Panc1 (cell line): ENCODE measurements at regions not wholly inside any gene's neighbourhood (a gene's known extent, or its start where the extent isn't known, plus 50 kb on each side); places are given as distances from the start of the nearest gene placed in this dataset.

Experiments used
- ATAC-seq: fragments of 200-7000 bp; cut with Tn5 transposase; 2 replicates; pipeline ENCODE4 v1.9.1; 2020; ENCODE audit warnings: mild to moderate bottlenecking, moderate library complexity
- BruUV-seq: library from RNA; stranded (reverse); fragments of 400-500 nt; replicated peaks from 2 replicates; lab custom pipeline; 2021; lab: Mats Ljungman, UMichigan
- CTCF ChIA-PET: fragments of 300-600 bp; sonication (Branson Sonifier 250); formaldehyde crosslinking; loops from one replicate; lab custom pipeline; 2022; ENCODE audit warnings: antibody characterized with exemption; lab: Charles Lee
- POLR2A ChIA-PET: fragments of 300-600 bp; sonication (Branson Sonifier 250); formaldehyde crosslinking; loops from one replicate; lab custom pipeline; 2022; ENCODE audit warnings: antibody characterized with exemption; lab: Charles Lee
- DNase-seq: peaks from one replicate; pipeline ENCODE4 v3.0.0-alpha.2; 2010; ENCODE audit warnings: low read depth, low spot score
- H3K27ac ChIP-seq: 2 replicates; pipeline ENCODE4 v1.5.1; 2011; ENCODE audit warnings: mild to moderate bottlenecking, low read length, inconsistent platforms
- H3K27me3 ChIP-seq: fragments of 200-500 bp; sonication (Bioruptor generic); 2 replicates; pipeline ENCODE4 v1.6.0; 2014; ENCODE audit warnings: low read length, inconsistent platforms; ENCODE audit not compliant: control insufficient read depth, insufficient read depth
- H3K36me3 ChIP-seq: fragments of 200-500 bp; sonication (Bioruptor generic); 2 replicates; pipeline ENCODE4 v1.5.1; 2014; ENCODE audit warnings: inconsistent platforms, mild to moderate bottlenecking, low read length, moderate library complexity; ENCODE audit not compliant: control insufficient read depth, insufficient read depth
- H3K4me1 ChIP-seq: 2 replicates; pipeline ENCODE4 v1.5.1; 2011; ENCODE audit warnings: inconsistent platforms, mild to moderate bottlenecking, low read length, moderate library complexity; ENCODE audit not compliant: control insufficient read depth, insufficient read depth
- H3K4me3 ChIP-seq, 2 experiments: 2 replicates each; pipeline ENCODE4 v1.5.1; 2011 to 2012; ENCODE audit warnings: low read depth in 2 of 2, low read length in 2 of 2, mild to moderate bottlenecking in 2 of 2, inconsistent platforms in 1 of 2, moderate library complexity in 1 of 2
- H3K9me3 ChIP-seq: fragments of 200-500 bp; sonication (Bioruptor generic); 2 replicates; pipeline ENCODE4 v1.5.1; 2014; ENCODE audit warnings: low read depth, mild to moderate bottlenecking, inconsistent platforms, low read length, moderate library complexity; ENCODE audit not compliant: control insufficient read depth, insufficient read depth
- POLR2AphosphoS5 ChIP-seq: IDR thresholded peaks from 2 replicates; pipeline ENCODE4 v1.6.1; 2012; ENCODE audit warnings: mild to moderate bottlenecking, low read depth, low read length, moderate library complexity
- REST ChIP-seq, 2 experiments: IDR thresholded peaks; 2 replicates each; pipeline ENCODE4 v1.6.1; 2011 to 2012; ENCODE audit warnings: low read depth in 2 of 2, control low read depth in 1 of 2, low read length in 1 of 2, mild to moderate bottlenecking in 1 of 2, moderate library complexity in 1 of 2; ENCODE audit not compliant: insufficient read depth in 1 of 2
- SIN3A ChIP-seq: IDR thresholded peaks from 2 replicates; pipeline ENCODE4 v1.6.1; 2012; ENCODE audit warnings: low read depth, mild to moderate bottlenecking, low read length, moderate library complexity, borderline replicate concordance; ENCODE audit not compliant: insufficient read depth
- TCF7L2 ChIP-seq: IDR thresholded peaks from 2 replicates; pipeline ENCODE4 v1.6.1; 2011; ENCODE audit warnings: mild to moderate bottlenecking, low read depth, low read length, inconsistent platforms
- in situ Hi-C: cut with HindIII; loops from 2 replicates; pipeline ENCODE4 v1.10.0; 2016; ENCODE audit warnings: low sequenced_read_pairs, low pct_unique_long_range_greater_than_20kb
- intact Hi-C: fragments of 100-400 bp; cut with micrococcal nuclease; formaldehyde crosslinking; loops from one replicate; pipeline ENCODE4 v1.10.0; 2022; ENCODE audit not compliant: unreplicated experiment
- TF ChIP-seq, protein P1 (sequence below): fragments of 450-650 bp; IDR thresholded peaks from 2 replicates; pipeline ENCODE4 v1.5.1; 2017; ENCODE audit warnings: mild to moderate bottlenecking

DNA sequence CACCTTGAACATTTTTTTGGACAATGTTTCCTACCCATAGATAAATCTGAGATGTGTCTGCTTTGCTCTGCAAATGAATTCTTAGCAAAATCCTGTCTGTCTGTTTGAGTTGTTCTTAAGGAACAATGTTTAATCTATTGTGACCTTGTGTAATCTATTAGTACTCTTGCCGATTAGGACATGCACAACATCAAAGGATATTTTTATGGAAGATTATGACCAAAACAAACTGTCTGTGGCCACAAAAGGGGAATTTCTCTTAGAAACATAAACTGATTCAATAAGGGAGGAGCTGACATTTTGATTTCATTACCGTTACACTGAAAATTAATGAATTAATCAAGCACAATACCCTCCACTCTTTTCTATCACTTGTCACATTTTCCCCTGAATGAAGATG is 323.0 kb upstream of the PRR16 start:
- ATAC-seq (no peak), DNase-seq (no peak)
- in situ Hi-C loops: no loop called here

GRCh38 chr5:120146787-120147186 is 317.3 kb upstream of the PRR16 start:
- CTCF ChIA-PET: no interaction called here

More for the DNA sequence above, 323.0 kb upstream of the PRR16 start:
- no peak overlapping the region for H3K4me3 ChIP-seq
- BruUV-seq: no TSS peak
- intact Hi-C loops: no loop called here
- H3K27ac ChIP-seq: no peak overlapping the region
- TF ChIP-seq REST (IDR thresholded peaks at IDR 0.05; ENCODE audit: insufficient read depth in 1 of 2, low read depth in 2 of 2, low read length in 1 of 2) (no peak), SIN3A (no peak), TCF7L2 (no peak), POLR2AphosphoS5 (no peak)
- TF ChIP-seq, protein P1, sequence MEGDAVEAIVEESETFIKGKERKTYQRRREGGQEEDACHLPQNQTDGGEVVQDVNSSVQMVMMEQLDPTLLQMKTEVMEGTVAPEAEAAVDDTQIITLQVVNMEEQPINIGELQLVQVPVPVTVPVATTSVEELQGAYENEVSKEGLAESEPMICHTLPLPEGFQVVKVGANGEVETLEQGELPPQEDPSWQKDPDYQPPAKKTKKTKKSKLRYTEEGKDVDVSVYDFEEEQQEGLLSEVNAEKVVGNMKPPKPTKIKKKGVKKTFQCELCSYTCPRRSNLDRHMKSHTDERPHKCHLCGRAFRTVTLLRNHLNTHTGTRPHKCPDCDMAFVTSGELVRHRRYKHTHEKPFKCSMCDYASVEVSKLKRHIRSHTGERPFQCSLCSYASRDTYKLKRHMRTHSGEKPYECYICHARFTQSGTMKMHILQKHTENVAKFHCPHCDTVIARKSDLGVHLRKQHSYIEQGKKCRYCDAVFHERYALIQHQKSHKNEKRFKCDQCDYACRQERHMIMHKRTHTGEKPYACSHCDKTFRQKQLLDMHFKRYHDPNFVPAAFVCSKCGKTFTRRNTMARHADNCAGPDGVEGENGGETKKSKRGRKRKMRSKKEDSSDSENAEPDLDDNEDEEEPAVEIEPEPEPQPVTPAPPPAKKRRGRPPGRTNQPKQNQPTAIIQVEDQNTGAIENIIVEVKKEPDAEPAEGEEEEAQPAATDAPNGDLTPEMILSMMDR: no peak
- ChIA-PET POLR2A (no interaction called here), CTCF (no interaction called here)
- no peaks in the 10 kb centered on the region for H3K4me1 ChIP-seq
- no peaks in the 10 kb centered on the region for H3K27me3 ChIP-seq
- H3K9me3 ChIP-seq: no peaks in the 10 kb centered on the region; the same call in 1 of the 2 replicates
- H3K36me3 ChIP-seq: no peaks in the 10 kb centered on the region

More at GRCh38 chr5:120146787-120147186, 317.3 kb upstream of the PRR16 start:
- Histone ChIP-seq H3K27me3 (no peaks in the 10 kb centered on the region), H3K4me3 (no peak overlapping the region), H3K27ac (no peak overlapping the region), H3K9me3 (no peaks in the 10 kb centered on the region; the same call in 1 of the 2 replicates), H3K36me3 (no peaks in the 10 kb centered on the region), H3K4me1 (no peaks in the 10 kb centered on the region)
- ATAC-seq (no peak), DNase-seq (no peak)
- no TSS peak for BruUV-seq
- in situ Hi-C loops (no loop called here), intact Hi-C loops (no loop called here)
- TF ChIP-seq REST (IDR thresholded peaks at IDR 0.05; ENCODE audit: insufficient read depth in 1 of 2, low read depth in 2 of 2, low read length in 1 of 2) (no peak), SIN3A (no peak), POLR2AphosphoS5 (no peak), TCF7L2 (no peak)
- TF ChIP-seq, protein P1: no peak
- POLR2A ChIA-PET: no interaction called here
